Endothelial cell of umbilical vein (primary cell): ENCODE measurements at regions not wholly inside any gene's neighbourhood (a gene's known extent, or its start where the extent isn't known, plus 50 kb on each side); places are given as distances from the start of the nearest gene placed in this dataset.

ENCODE experiments used
- BruUV-seq: library from RNA; stranded (reverse); fragments of 400-500 nt; replicated peaks from 2 replicates; lab custom pipeline; 2021; lab: Mats Ljungman, UMichigan
- CTCF ChIA-PET: fragments of 300-600, 350-600 bp; sonication (Branson Sonifier 250); formaldehyde crosslinking; loops from one replicate; lab custom pipeline; 2021; ENCODE audit warnings: antibody characterized with exemption, inconsistent platforms; lab: Charles Lee
- POLR2A ChIA-PET: fragments of 300-600, 350-600 bp; sonication (Branson Sonifier 250); formaldehyde crosslinking; loops from one replicate; lab custom pipeline; 2021; ENCODE audit warnings: antibody characterized with exemption, inconsistent platforms; lab: Charles Lee
- DNase-seq: peaks from one replicate; pipeline ENCODE4 v3.0.0-alpha.2; 2011; ENCODE audit warnings: low read depth, low spot score
- FAIRE-seq: peaks from 2 replicates; lab custom pipeline; 2011; peaks lifted over from hg19 to GRCh38; lab: Jason Lieb, UNC
- H2AFZ ChIP-seq: 2 replicates; pipeline ENCODE4 v1.6.0; 2012; ENCODE audit warnings: low read depth, low read length, control low read depth, inconsistent platforms
- H3K27ac ChIP-seq: 2 replicates; pipeline ENCODE4 v1.5.1; 2011; ENCODE audit warnings: low read depth, mild to moderate bottlenecking, control low read depth, low read length, moderate library complexity; ENCODE audit not compliant: insufficient read depth
- H3K27me3 ChIP-seq, 2 experiments: 2 replicates each; pipeline versions ENCODE4 v1.6.0 to v1.6.1; 2011; ENCODE audit warnings: low read length in 2 of 2, mixed read lengths in 1 of 2; ENCODE audit not compliant: control insufficient read depth in 2 of 2, insufficient read depth in 2 of 2
- H3K36me3 ChIP-seq, 2 experiments: 2 replicates in 1 of 2; 3 replicates in 1 of 2; pipeline ENCODE4 v1.5.1; 2011; ENCODE audit warnings: low read length in 2 of 2, mild to moderate bottlenecking in 1 of 2, moderate library complexity in 1 of 2; ENCODE audit not compliant: control insufficient read depth in 2 of 2, insufficient read depth in 2 of 2; ENCODE audit errors: extremely low read depth in 1 of 2
- H3K4me1 ChIP-seq: 3 replicates; pipeline ENCODE4 v1.5.1; 2011; ENCODE audit warnings: mild to moderate bottlenecking, low read length; ENCODE audit not compliant: control insufficient read depth, insufficient read depth; ENCODE audit errors: extremely low read depth
- H3K4me2 ChIP-seq: 2 replicates; pipeline ENCODE4 v1.6.1; 2011; ENCODE audit warnings: low read length, control low read depth, mixed read lengths; ENCODE audit not compliant: insufficient read depth
- H3K4me3 ChIP-seq, 3 experiments: fragments of 200-600 bp in 1 of 3; sonication (generic), shearing (Covaris generic) in 1 of 3; replicated peaks in 1 of 3; 2 replicates each; pipeline ENCODE4 v1.5.1; 2011 to 2016; ENCODE audit warnings: control low read depth in 3 of 3, low read length in 3 of 3, mild to moderate bottlenecking in 2 of 3, inconsistent platforms in 1 of 3, low read depth in 1 of 3, moderate library complexity in 1 of 3; ENCODE audit not compliant: insufficient read depth in 1 of 3
- H3K79me2 ChIP-seq: 2 replicates; pipeline ENCODE4 v1.6.0; 2012; ENCODE audit warnings: low read length, inconsistent platforms; ENCODE audit not compliant: control insufficient read depth, insufficient read depth
- H3K9ac ChIP-seq: replicated peaks from 2 replicates; pipeline ENCODE3; 2011; ENCODE audit warnings: low read length, control low read depth; ENCODE audit not compliant: insufficient read depth; ENCODE audit errors: extremely low read depth
- H3K9me1 ChIP-seq: replicated peaks from 3 replicates; pipeline ENCODE4 v1.6.0; 2011; ENCODE audit warnings: mild to moderate bottlenecking, low read length; ENCODE audit not compliant: control insufficient read depth, insufficient read depth; ENCODE audit errors: extremely low read depth
- H3K9me3 ChIP-seq: replicated peaks from 2 replicates; pipeline ENCODE4 v1.5.1; 2012; ENCODE audit warnings: low read length, inconsistent platforms; ENCODE audit not compliant: control insufficient read depth, insufficient read depth
- H4K20me1 ChIP-seq: replicated peaks from 2 replicates; pipeline ENCODE3; 2011; ENCODE audit warnings: mild to moderate bottlenecking, low read length; ENCODE audit not compliant: control insufficient read depth, insufficient read depth; ENCODE audit errors: extremely low read depth
- EZH2 ChIP-seq: IDR thresholded peaks from 2 replicates; pipeline ENCODE4 v1.6.1; 2012; ENCODE audit warnings: borderline replicate concordance, low read depth, mild to moderate bottlenecking, moderate library complexity, low read length, inconsistent platforms; ENCODE audit not compliant: severe bottlenecking
- FOS ChIP-seq: IDR thresholded peaks from 2 replicates; pipeline ENCODE4 v1.6.1; 2011; ENCODE audit warnings: mild to moderate bottlenecking, low read length, moderate library complexity, borderline replicate concordance; ENCODE audit not compliant: insufficient read depth
- GATA2 ChIP-seq: IDR thresholded peaks from 2 replicates; pipeline ENCODE4 v1.7.0; 2011; ENCODE audit warnings: low read depth, mild to moderate bottlenecking, moderate library complexity, mixed read lengths, low read length; ENCODE audit not compliant: insufficient read length, insufficient read depth
- JUN ChIP-seq: IDR thresholded peaks from 2 replicates; pipeline ENCODE4 v1.6.1; 2011; ENCODE audit warnings: borderline replicate concordance, low read depth; ENCODE audit not compliant: insufficient read length, insufficient read depth
- MYC ChIP-seq: IDR thresholded peaks from one replicate; pipeline ENCODE4 v1.6.1; 2011; ENCODE audit warnings: mild to moderate bottlenecking, low read depth, low read length
- POLR2A ChIP-seq: IDR thresholded peaks from 2 replicates; pipeline ENCODE4 v1.6.1; 2012; ENCODE audit warnings: low read depth, mild to moderate bottlenecking, control low read depth, low read length
- POLR2AphosphoS5 ChIP-seq: IDR thresholded peaks from 2 replicates; pipeline ENCODE4 v1.6.1; 2012; ENCODE audit warnings: low read depth, mild to moderate bottlenecking, control low read depth, low read length, moderate library complexity; ENCODE audit not compliant: insufficient read depth
- dilution Hi-C: fragments of 300-500 bp; cut with MboI; formaldehyde crosslinking; loops from one replicate; pipeline ENCODE4 v1.15.0; 2019; ENCODE audit warnings: low sequenced_read_pairs; ENCODE audit not compliant: extremely low pct_ligation_motif_present
- intact Hi-C: fragments of 100-400 bp; cut with micrococcal nuclease; formaldehyde crosslinking; loops from one replicate; pipeline ENCODE4 v1.10.0; 2022
- TF ChIP-seq, protein P1 (sequence below), 2 donors: IDR thresholded peaks; 1 replicate in 1 of 2; 2 replicates in 1 of 2; pipeline ENCODE4 v1.5.1; 2011; ENCODE audit warnings: low read length in 2 of 2, mild to moderate bottlenecking in 2 of 2, moderate library complexity in 2 of 2, control low read depth in 1 of 2, inconsistent platforms in 1 of 2, low read depth in 1 of 2; ENCODE audit not compliant: insufficient read depth in 1 of 2; ENCODE audit errors: extremely low read depth in 1 of 2
- TF ChIP-seq, protein P2 (sequence below): IDR thresholded peaks from 2 replicates; pipeline ENCODE4 v1.6.1; 2011; ENCODE audit not compliant: insufficient read depth, insufficient read length

DNA sequence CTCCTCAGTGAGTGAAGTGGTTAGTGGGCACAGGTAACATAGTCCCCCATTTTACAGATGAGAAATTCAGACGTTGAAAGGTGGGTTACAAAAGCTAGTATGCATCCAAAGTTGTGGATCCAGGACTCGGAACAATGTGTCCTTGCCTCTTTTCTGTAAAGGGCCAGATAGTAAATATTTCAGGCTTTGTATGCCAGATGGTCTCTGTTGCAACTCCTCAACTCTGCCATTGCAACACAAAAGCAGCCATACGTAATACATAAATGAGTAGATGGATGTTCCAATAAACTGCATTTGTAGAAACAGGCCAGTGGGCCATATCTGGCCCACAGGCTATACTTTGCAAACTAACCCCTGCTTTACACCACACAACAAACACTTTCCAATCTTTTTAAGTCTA is 166.6 kb upstream of the PKDCC start:
- DNase-seq = no peak
- Histone ChIP-seq H3K4me2 (no peak overlapping the region), H2AFZ (no peak overlapping the region), H3K27ac (no peak overlapping the region), H3K36me3 (no peaks in the 10 kb centered on the region), H3K9ac (no peak overlapping the region), H3K79me2 (no peaks in the 10 kb centered on the region), H3K9me1 (no peaks in the 10 kb centered on the region), H4K20me1 (no peaks in the 10 kb centered on the region), H3K27me3 (peaks cover 0 to 1% of the 10 kb centered on the region in 2 experiments), H3K4me1 (no peaks in the 10 kb centered on the region), H3K4me3 (no peak overlapping the region), H3K9me3 (no peaks in the 10 kb centered on the region)
- dilution Hi-C loops = no loop called here
- BruUV-seq = no TSS peak
- no peak for TF ChIP-seq MYC
- no peak for TF ChIP-seq EZH2
- TF ChIP-seq, protein P1, sequence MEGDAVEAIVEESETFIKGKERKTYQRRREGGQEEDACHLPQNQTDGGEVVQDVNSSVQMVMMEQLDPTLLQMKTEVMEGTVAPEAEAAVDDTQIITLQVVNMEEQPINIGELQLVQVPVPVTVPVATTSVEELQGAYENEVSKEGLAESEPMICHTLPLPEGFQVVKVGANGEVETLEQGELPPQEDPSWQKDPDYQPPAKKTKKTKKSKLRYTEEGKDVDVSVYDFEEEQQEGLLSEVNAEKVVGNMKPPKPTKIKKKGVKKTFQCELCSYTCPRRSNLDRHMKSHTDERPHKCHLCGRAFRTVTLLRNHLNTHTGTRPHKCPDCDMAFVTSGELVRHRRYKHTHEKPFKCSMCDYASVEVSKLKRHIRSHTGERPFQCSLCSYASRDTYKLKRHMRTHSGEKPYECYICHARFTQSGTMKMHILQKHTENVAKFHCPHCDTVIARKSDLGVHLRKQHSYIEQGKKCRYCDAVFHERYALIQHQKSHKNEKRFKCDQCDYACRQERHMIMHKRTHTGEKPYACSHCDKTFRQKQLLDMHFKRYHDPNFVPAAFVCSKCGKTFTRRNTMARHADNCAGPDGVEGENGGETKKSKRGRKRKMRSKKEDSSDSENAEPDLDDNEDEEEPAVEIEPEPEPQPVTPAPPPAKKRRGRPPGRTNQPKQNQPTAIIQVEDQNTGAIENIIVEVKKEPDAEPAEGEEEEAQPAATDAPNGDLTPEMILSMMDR (IDR thresholded peaks at IDR 0.05; ENCODE audit: extremely low read depth in 1 of 2, insufficient read depth in 1 of 2, low read depth in 1 of 2, low read length in 2 of 2) = no peak
- no peak for TF ChIP-seq POLR2A
- no peak for TF ChIP-seq GATA2
- TF ChIP-seq JUN = no peak
- TF ChIP-seq, protein P2, sequence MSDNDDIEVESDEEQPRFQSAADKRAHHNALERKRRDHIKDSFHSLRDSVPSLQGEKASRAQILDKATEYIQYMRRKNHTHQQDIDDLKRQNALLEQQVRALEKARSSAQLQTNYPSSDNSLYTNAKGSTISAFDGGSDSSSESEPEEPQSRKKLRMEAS = no peak
- TF ChIP-seq FOS = no peak
- TF ChIP-seq POLR2AphosphoS5 = no peak
- no peak for FAIRE-seq
- ChIA-PET POLR2A (no interaction called here), CTCF (interaction anchor here (3.2 to 3.8 kb wide), 2 partner anchors 12 to 206 kb away, joined by 17 to 21 read pairs; no protein-coding TSS in a partner anchor)
- intact Hi-C loops = no loop called here
